Neural progenitor cell (in vitro differentiated cells): ENCODE measurements at regions not wholly inside any gene's neighbourhood (a gene's known extent, or its start where the extent isn't known, plus 50 kb on each side); places are given as distances from the start of the nearest gene placed in this dataset.

ENCODE experiments used
- EZH2 ChIP-seq: fragments of 200-600 bp; sonication (generic); IDR thresholded peaks from 2 replicates; pipeline ENCODE4 v1.6.1; 2017; ENCODE audit warnings: antibody characterized with exemption, mild to moderate bottlenecking, moderate library complexity
- TF ChIP-seq, protein P1 (sequence below): fragments of 200-600 bp; sonication (generic); IDR thresholded peaks from 2 replicates; pipeline ENCODE4 v1.5.1; 2017; ENCODE audit warnings: antibody characterized with exemption, mild to moderate bottlenecking

DNA sequence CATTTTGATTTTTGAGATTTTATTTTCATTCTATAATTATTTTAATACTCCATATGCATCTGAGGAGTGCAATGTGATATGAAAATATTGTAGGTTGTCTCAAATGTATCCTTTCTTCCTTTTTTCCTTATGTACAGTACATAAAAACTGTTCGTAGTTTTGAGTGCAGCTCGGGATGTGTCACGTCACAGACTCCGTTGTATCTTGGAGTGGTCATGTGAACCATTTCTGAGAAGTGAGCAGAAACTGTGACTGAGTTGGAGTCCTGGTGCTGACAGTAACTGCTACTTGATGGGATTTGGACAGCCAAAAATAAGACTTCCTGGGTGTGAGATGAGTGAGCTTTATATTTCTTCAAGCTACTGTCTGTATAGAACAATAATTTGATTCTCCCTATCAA, 761.4 kb upstream of the MAN1A1 start:
- TF ChIP-seq, protein P1, sequence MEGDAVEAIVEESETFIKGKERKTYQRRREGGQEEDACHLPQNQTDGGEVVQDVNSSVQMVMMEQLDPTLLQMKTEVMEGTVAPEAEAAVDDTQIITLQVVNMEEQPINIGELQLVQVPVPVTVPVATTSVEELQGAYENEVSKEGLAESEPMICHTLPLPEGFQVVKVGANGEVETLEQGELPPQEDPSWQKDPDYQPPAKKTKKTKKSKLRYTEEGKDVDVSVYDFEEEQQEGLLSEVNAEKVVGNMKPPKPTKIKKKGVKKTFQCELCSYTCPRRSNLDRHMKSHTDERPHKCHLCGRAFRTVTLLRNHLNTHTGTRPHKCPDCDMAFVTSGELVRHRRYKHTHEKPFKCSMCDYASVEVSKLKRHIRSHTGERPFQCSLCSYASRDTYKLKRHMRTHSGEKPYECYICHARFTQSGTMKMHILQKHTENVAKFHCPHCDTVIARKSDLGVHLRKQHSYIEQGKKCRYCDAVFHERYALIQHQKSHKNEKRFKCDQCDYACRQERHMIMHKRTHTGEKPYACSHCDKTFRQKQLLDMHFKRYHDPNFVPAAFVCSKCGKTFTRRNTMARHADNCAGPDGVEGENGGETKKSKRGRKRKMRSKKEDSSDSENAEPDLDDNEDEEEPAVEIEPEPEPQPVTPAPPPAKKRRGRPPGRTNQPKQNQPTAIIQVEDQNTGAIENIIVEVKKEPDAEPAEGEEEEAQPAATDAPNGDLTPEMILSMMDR, result no peak
- no peak for TF ChIP-seq EZH2
